ENCODE measurements at regions not wholly inside any gene's neighbourhood (a gene's known extent, or its start where the extent isn't known, plus 50 kb on each side); places are given as distances from the start of the nearest gene placed in this dataset.

DNA sequence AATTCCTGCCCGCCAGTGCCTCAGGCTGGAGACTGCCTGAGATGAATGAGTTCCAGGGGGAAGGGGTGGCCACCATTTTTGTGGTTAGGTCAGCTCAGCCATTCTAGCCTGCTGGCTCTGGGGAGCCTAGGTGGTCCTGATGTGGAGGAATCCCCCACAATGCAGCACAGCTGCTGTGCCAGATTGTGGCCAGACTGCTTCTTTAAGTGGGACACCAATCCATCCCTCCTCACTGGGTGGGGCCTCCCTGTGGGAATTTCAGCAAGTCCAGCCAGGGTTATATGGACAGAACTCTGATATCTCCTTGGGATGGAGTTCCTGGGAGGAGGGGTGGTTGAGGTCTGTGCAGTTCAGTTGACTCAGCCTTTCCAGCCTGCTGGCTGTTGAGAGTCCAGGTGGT lies 51.2 kb upstream of the DAP start:
- TF ChIP-seq, protein P1, sequence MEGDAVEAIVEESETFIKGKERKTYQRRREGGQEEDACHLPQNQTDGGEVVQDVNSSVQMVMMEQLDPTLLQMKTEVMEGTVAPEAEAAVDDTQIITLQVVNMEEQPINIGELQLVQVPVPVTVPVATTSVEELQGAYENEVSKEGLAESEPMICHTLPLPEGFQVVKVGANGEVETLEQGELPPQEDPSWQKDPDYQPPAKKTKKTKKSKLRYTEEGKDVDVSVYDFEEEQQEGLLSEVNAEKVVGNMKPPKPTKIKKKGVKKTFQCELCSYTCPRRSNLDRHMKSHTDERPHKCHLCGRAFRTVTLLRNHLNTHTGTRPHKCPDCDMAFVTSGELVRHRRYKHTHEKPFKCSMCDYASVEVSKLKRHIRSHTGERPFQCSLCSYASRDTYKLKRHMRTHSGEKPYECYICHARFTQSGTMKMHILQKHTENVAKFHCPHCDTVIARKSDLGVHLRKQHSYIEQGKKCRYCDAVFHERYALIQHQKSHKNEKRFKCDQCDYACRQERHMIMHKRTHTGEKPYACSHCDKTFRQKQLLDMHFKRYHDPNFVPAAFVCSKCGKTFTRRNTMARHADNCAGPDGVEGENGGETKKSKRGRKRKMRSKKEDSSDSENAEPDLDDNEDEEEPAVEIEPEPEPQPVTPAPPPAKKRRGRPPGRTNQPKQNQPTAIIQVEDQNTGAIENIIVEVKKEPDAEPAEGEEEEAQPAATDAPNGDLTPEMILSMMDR (IDR thresholded peaks at IDR 0.05; ENCODE audit: extremely low read depth, insufficient read depth, missing control alignments) = no peak
- DNase-seq (ENCODE audit: low spot score) = no peak
- in situ Hi-C loops (cut with MboI; ENCODE audit: low pct_unique_long_range_greater_than_20kb, low sequenced_read_pairs, unreplicated experiment) = no loop called here

All from GM13977 (cell line).